ENCODE measurements at regions not wholly inside any gene's neighbourhood (a gene's known extent, or its start where the extent isn't known, plus 50 kb on each side); places are given as distances from the start of the nearest gene placed in this dataset.

GRCh38 chr3:20588781-20589180, 402.8 kb upstream of the SGO1 start:
- DNase-seq: no peak
- Histone ChIP-seq H3K79me1 (ENCODE audit: insufficient read depth, low read depth, low read length, poor library complexity, severe bottlenecking) (no peaks in the 10 kb centered on the region), H3K27me3 (ENCODE audit: insufficient read depth, low read length) (no peaks in the 10 kb centered on the region), H4K5ac (ENCODE audit: insufficient read length, low read depth, low read length) (no peak overlapping the region), H3K9ac (ENCODE audit: extremely low read depth, insufficient read length, low read length) (no peak overlapping the region), H4K20me1 (ENCODE audit: control insufficient read depth, insufficient read depth, insufficient read length) (no peaks in the 10 kb centered on the region), H3K4me1 (ENCODE audit: insufficient read depth, low read length) (no peaks in the 10 kb centered on the region), H2AFZ (ENCODE audit: low read length) (no peak overlapping the region), H4K91ac (ENCODE audit: insufficient read length, low read depth, low read length) (no peak overlapping the region), H3K23ac (ENCODE audit: insufficient read length, low read depth, low read length) (no peak overlapping the region), H3K27ac (ENCODE audit: insufficient read length, low read depth, low read length) (no peak overlapping the region), H2AK5ac (ENCODE audit: insufficient read length, low read length) (no peak overlapping the region), H3K9me3 (ENCODE audit: control insufficient read depth, low read depth, low read length) (no peaks in the 10 kb centered on the region), H3K18ac (ENCODE audit: insufficient read length, low read depth, low read length) (no peak overlapping the region), H3K14ac (ENCODE audit: insufficient read depth, low read length) (no peak overlapping the region), H2BK120ac (ENCODE audit: low read depth, low read length, poor library complexity, severe bottlenecking) (no peak overlapping the region), H3T11ph (ENCODE audit: low read length) (no peak overlapping the region), H3K4ac (ENCODE audit: low read depth, low read length) (no peak overlapping the region), H3K79me2 (ENCODE audit: insufficient read depth, low read length) (no peaks in the 10 kb centered on the region), H3K56ac (ENCODE audit: insufficient read length, low read depth, low read length) (no peak overlapping the region), H2BK20ac (ENCODE audit: low read depth, low read length, poor library complexity, severe bottlenecking) (no peak overlapping the region), H2BK12ac (ENCODE audit: insufficient read length, low read depth, low read length) (no peak overlapping the region), H2BK15ac (ENCODE audit: low read depth, low read length) (no peak overlapping the region), H3K4me2 (ENCODE audit: insufficient read depth, insufficient read length, low read length) (no peak overlapping the region), H3K23me2 (ENCODE audit: insufficient read length, low read depth, low read length, poor library complexity, severe bottlenecking) (no peaks in the 10 kb centered on the region), H4K8ac (replicated peaks; ENCODE audit: insufficient read length, low read depth, low read length) (no peak overlapping the region), H2BK5ac (ENCODE audit: insufficient read length, low read length) (no peak overlapping the region)
- no CpG with 5 or more reads among the region's 10 CpGs for WGBS (ENCODE audit: extremely low coverage, insufficient read length, low lambda C conversion rate)
- H3K36me3 Mint-ChIP-seq (ENCODE audit: insufficient read depth in 1 of 3, low read depth in 3 of 3): no peaks in the 10 kb centered on the region; a peak in 1 of 7 replicates
- peaks cover 1% of the 10 kb centered on the region; the same call in 1 of the 2 replicates for H3K27me3 Mint-ChIP-seq (ENCODE audit: low read depth)
- H3K4me1 Mint-ChIP-seq: no peaks in the 10 kb centered on the region
- H3K27ac Mint-ChIP-seq: no peak overlapping the region
- TF ChIP-seq, protein P1, sequence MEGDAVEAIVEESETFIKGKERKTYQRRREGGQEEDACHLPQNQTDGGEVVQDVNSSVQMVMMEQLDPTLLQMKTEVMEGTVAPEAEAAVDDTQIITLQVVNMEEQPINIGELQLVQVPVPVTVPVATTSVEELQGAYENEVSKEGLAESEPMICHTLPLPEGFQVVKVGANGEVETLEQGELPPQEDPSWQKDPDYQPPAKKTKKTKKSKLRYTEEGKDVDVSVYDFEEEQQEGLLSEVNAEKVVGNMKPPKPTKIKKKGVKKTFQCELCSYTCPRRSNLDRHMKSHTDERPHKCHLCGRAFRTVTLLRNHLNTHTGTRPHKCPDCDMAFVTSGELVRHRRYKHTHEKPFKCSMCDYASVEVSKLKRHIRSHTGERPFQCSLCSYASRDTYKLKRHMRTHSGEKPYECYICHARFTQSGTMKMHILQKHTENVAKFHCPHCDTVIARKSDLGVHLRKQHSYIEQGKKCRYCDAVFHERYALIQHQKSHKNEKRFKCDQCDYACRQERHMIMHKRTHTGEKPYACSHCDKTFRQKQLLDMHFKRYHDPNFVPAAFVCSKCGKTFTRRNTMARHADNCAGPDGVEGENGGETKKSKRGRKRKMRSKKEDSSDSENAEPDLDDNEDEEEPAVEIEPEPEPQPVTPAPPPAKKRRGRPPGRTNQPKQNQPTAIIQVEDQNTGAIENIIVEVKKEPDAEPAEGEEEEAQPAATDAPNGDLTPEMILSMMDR (conservative IDR thresholded peaks at IDR 0.05): no peak
- H3K4me3 Mint-ChIP-seq: no peak overlapping the region
- no peaks in the 10 kb centered on the region; a peak in 1 of 5 replicates for H3K9me3 Mint-ChIP-seq

Data from H9 (cell line).